SK-N-SH (cell line): ENCODE measurements at regions not wholly inside any gene's neighbourhood (a gene's known extent, or its start where the extent isn't known, plus 50 kb on each side); places are given as distances from the start of the nearest gene placed in this dataset.

ENCODE experiments used
- CTCF ChIA-PET: fragments of 300-600, 350-600 bp; formaldehyde crosslinking; extraction: SDS; loops from one replicate; lab custom pipeline; 2021; lab: Yijun Ruan, JAX
- POLR2A ChIA-PET: fragments of 350-600 bp; sonication (Branson Sonifier 250); formaldehyde crosslinking; extraction: SDS; loops from one replicate; lab custom pipeline; 2020; ENCODE audit warnings: antibody characterized with exemption, inconsistent platforms; lab: Yijun Ruan, JAX
- DNase-seq: peaks from one replicate; pipeline ENCODE4 v3.0.0; 2012
- H2AFZ ChIP-seq: fragments of 200-600 bp; sonication (generic); 2 replicates; pipeline ENCODE4 v1.8.1; 2016; ENCODE audit warnings: antibody characterized with exemption, mild to moderate bottlenecking, low read depth
- H3F3A ChIP-seq: fragments of 200-600 bp; sonication (generic); replicated peaks from 2 replicates; pipeline ENCODE3; 2016; ENCODE audit warnings: antibody characterized with exemption, mild to moderate bottlenecking; ENCODE audit not compliant: insufficient read depth
- H3K27ac ChIP-seq, 2 experiments: fragments of 200-500 bp in 1 of 2; fragments of 200-600 bp in 1 of 2; sonication (Bioruptor generic) in 1 of 2; sonication (generic), shearing (Covaris generic) in 1 of 2; 2 replicates each; pipeline versions ENCODE4 v1.5.1 to v1.6.1; 2014 to 2016; ENCODE audit warnings: low read depth in 2 of 2, inconsistent platforms in 1 of 2, low read length in 1 of 2, mild to moderate bottlenecking in 1 of 2, mixed read lengths in 1 of 2
- H3K27me3 ChIP-seq: fragments of 200-600 bp; sonication (generic), shearing (Covaris generic); 2 replicates; pipeline ENCODE4 v1.6.1; 2016; ENCODE audit warnings: mixed run types; ENCODE audit not compliant: insufficient read depth
- H3K36me3 ChIP-seq, 2 experiments: fragments of 200-500 bp in 1 of 2; fragments of 200-600 bp in 1 of 2; sonication (Bioruptor generic) in 1 of 2; sonication (generic) in 1 of 2; replicated peaks in 1 of 2; 2 replicates each; pipeline versions ENCODE3 to v1.5.1; 2014 to 2016; ENCODE audit warnings: low read length in 1 of 2, mild to moderate bottlenecking in 1 of 2; ENCODE audit not compliant: insufficient read depth in 2 of 2, control insufficient read depth in 1 of 2
- H3K4me1 ChIP-seq, 2 experiments: fragments of 200-500 bp in 1 of 2; fragments of 200-600 bp in 1 of 2; sonication (Bioruptor generic) in 1 of 2; sonication (generic), shearing (Covaris generic) in 1 of 2; 2 replicates each; pipeline versions ENCODE4 v1.5.1 to v1.6.1; 2014 to 2016; ENCODE audit warnings: low read depth in 1 of 2, low read length in 1 of 2, mixed run types in 1 of 2; ENCODE audit not compliant: insufficient read depth in 2 of 2, control insufficient read depth in 1 of 2
- H3K4me2 ChIP-seq: fragments of 200-600 bp; sonication (generic), shearing (Covaris generic); 2 replicates; pipeline ENCODE4 v1.6.1; 2017; ENCODE audit warnings: mixed run types
- H3K4me3 ChIP-seq, 2 experiments: fragments of 200-500 bp in 1 of 2; fragments of 200-600 bp in 1 of 2; sonication (Bioruptor generic) in 1 of 2; sonication (generic), shearing (Covaris generic) in 1 of 2; 2 replicates each; pipeline versions ENCODE4 v1.5.1 to v1.8.1; 2014 to 2016; ENCODE audit warnings: low read depth in 2 of 2, inconsistent platforms in 1 of 2, low read length in 1 of 2, mild to moderate bottlenecking in 1 of 2, mixed read lengths in 1 of 2, moderate library complexity in 1 of 2
- H3K79me2 ChIP-seq: fragments of 200-600 bp; sonication (generic); 2 replicates; pipeline ENCODE4 v1.8.1; 2017; ENCODE audit warnings: mild to moderate bottlenecking; ENCODE audit not compliant: insufficient read depth
- H3K9ac ChIP-seq: fragments of 200-600 bp; sonication (generic); 2 replicates; pipeline ENCODE4 v1.6.1; 2017; ENCODE audit warnings: mixed run types
- H3K9me2 ChIP-seq: fragments of 200-600 bp; sonication (generic); 2 replicates; pipeline ENCODE4 v1.6.1; 2017; ENCODE audit warnings: mixed run types
- H3K9me3 ChIP-seq: fragments of 200-600 bp; sonication (generic); 2 replicates; pipeline ENCODE4 v1.6.1; 2017; ENCODE audit warnings: mixed run types, mild to moderate bottlenecking, moderate library complexity
- H4K20me1 ChIP-seq: fragments of 200-600 bp; sonication (generic); 2 replicates; pipeline ENCODE4 v1.6.1; 2017; ENCODE audit warnings: mild to moderate bottlenecking, mixed run types; ENCODE audit not compliant: insufficient read depth
- GATA2 ChIP-seq: sonication (generic); formaldehyde crosslinking; IDR thresholded peaks from 2 replicates; pipeline ENCODE4 v1.5.0; 2020; ENCODE audit warnings: mild to moderate bottlenecking, missing genetic modification reagents
- WGBS: methylation state at CpG from one replicate; pipeline ENCODE4 v1.1.6; 2017; ENCODE audit warnings: low lambda C conversion rate; 5-methylcytosine and 5-hydroxymethylcytosine counted together

DNA sequence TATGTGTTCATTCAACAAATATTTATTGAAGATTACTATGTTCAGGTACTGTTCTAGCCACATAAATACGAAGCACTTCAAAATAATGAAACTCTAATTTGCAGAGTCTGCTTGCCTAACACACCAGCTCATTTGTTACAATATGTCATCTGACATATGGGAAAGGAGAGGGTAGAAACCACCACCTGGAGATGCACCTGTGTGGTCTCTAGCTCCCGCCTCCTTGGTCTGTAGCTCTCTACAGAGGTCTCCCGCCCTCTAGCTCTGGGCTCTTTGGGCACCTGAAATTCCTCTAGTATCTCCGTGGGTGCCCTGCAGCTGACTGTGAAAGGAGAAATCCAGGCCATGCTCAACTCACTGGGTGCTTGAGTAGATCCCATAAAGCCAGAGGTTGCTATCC lies 51.4 kb upstream of the DBX1 start:
- H3K9me2 ChIP-seq, result no peaks in the 10 kb centered on the region
- ChIA-PET POLR2A (no interaction called here), CTCF (interaction anchor here (0.7 kb wide), 1 partner anchor 144 kb away, joined by 4 read pairs; no protein-coding TSS in a partner anchor)
- WGBS, result 29% methylated on average over 4 of the region's 4 CpGs
- H3K4me2 ChIP-seq, result no peak overlapping the region
- no peak overlapping the region for H2AFZ ChIP-seq
- no peak overlapping the region for H3K9ac ChIP-seq
- H3K36me3 ChIP-seq, result no peaks in the 10 kb centered on the region
- no peak for TF ChIP-seq GATA2 (CRISPR knock-in tag)
- peaks cover 3% of the 10 kb centered on the region; the same call in 1 of the 2 replicates for H3K27me3 ChIP-seq
- no peaks in the 10 kb centered on the region for H3K4me1 ChIP-seq
- DNase-seq, result no peak
- no peaks in the 10 kb centered on the region for H3K79me2 ChIP-seq
- H3K9me3 ChIP-seq, result no peaks in the 10 kb centered on the region
- no peak overlapping the region for H3K27ac ChIP-seq
- no peak overlapping the region for H3K4me3 ChIP-seq
- no peaks in the 10 kb centered on the region for H4K20me1 ChIP-seq
- no peaks in the 10 kb centered on the region for H3F3A ChIP-seq
